ENCODE measurements at regions not wholly inside any gene's neighbourhood (a gene's known extent, or its start where the extent isn't known, plus 50 kb on each side); places are given as distances from the start of the nearest gene placed in this dataset.
A peak's percentile ranks its signal among the peaks of the same experiment; 100 is the strongest.

GRCh38 chr3:88918841-88919240 lies 188.6 kb upstream of the EPHA3 start:
- Histone ChIP-seq H3K27ac (ENCODE audit: low read depth, low read length) (peak overlapping the region; percentile 76), H3K27me3 (ENCODE audit: control insufficient read depth, insufficient read depth, low read length, poor library complexity, severe bottlenecking) (no peaks in the 10 kb centered on the region), H3K9ac (ENCODE audit: extremely low read depth, low read length, poor library complexity, severe bottlenecking) (no peak overlapping the region), H3K36me3 (ENCODE audit: control insufficient read depth, insufficient read depth, low read length) (no peaks in the 10 kb centered on the region), H3K4me3 (ENCODE audit: low read length) (no peak overlapping the region), H3K9me3 (ENCODE audit: control insufficient read depth, low read length) (no peaks in the 10 kb centered on the region), H3K4me1 (ENCODE audit: control insufficient read depth, insufficient read depth, low read length) (no peaks in the 10 kb centered on the region)
- Mint-ChIP-seq H3K4me3 (no peak overlapping the region), H3K27me3 (ENCODE audit: insufficient read depth) (no peaks in the 10 kb centered on the region), H3K36me3 (ENCODE audit: low read depth) (no peaks in the 10 kb centered on the region), H3K4me1 (peaks cover 8% of the 10 kb centered on the region), H3K27ac (no peak overlapping the region), H3K9me3 (no peaks in the 10 kb centered on the region)
- WGBS, 2 experiments (ENCODE audit: insufficient coverage in 1 of 2, insufficient read length in 1 of 2), result 92% methylated on average over 4 of the region's 4 CpGs; no CpG with 5 or more reads in 1 of the 2 experiments
- no peak for TF ChIP-seq CTCF (conservative IDR thresholded peaks at IDR 0.05)
- no peak for DNase-seq

GRCh38 chr3:88921986-88922385 lies 185.4 kb upstream of the EPHA3 start:
- H3K27ac ChIP-seq (ENCODE audit: low read depth, low read length), result no peak overlapping the region
- no peaks in the 10 kb centered on the region for H3K36me3 ChIP-seq (ENCODE audit: control insufficient read depth, insufficient read depth, low read length)
- H3K4me1 ChIP-seq (ENCODE audit: control insufficient read depth, insufficient read depth, low read length), result no peaks in the 10 kb centered on the region
- Mint-ChIP-seq H3K27ac (no peak overlapping the region), H3K9me3 (no peaks in the 10 kb centered on the region), H3K4me3 (no peak overlapping the region), H3K27me3 (ENCODE audit: insufficient read depth) (no peaks in the 10 kb centered on the region), H3K4me1 (peaks cover 8% of the 10 kb centered on the region), H3K36me3 (ENCODE audit: low read depth) (no peaks in the 10 kb centered on the region)
- H3K4me3 ChIP-seq (ENCODE audit: low read length), result no peak overlapping the region
- no peaks in the 10 kb centered on the region for H3K27me3 ChIP-seq (ENCODE audit: control insufficient read depth, insufficient read depth, low read length, poor library complexity, severe bottlenecking)
- no peak for DNase-seq
- no peak for TF ChIP-seq CTCF (conservative IDR thresholded peaks at IDR 0.05)
- 50 to 86% methylated on average over 1 to 2 of the region's 2 CpGs for WGBS, 2 experiments (ENCODE audit: insufficient coverage in 1 of 2, insufficient read length in 1 of 2)
- H3K9ac ChIP-seq (ENCODE audit: extremely low read depth, low read length, poor library complexity, severe bottlenecking), result no peak overlapping the region
- no peaks in the 10 kb centered on the region for H3K9me3 ChIP-seq (ENCODE audit: control insufficient read depth, low read length)

- H3K36me3 ChIP-seq (ENCODE audit: control insufficient read depth, insufficient read depth, low read length), result no peaks in the 10 kb centered on the region
- no peak overlapping the region for H3K4me3 ChIP-seq (ENCODE audit: low read length)
- Mint-ChIP-seq H3K27me3 (ENCODE audit: insufficient read depth) (no peaks in the 10 kb centered on the region), H3K27ac (no peak overlapping the region), H3K4me3 (no peak overlapping the region), H3K9me3 (no peaks in the 10 kb centered on the region), H3K36me3 (ENCODE audit: low read depth) (no peaks in the 10 kb centered on the region), H3K4me1 (peaks cover 1% of the 10 kb centered on the region)
- no peak for DNase-seq
- H3K9me3 ChIP-seq (ENCODE audit: control insufficient read depth, low read length), result no peaks in the 10 kb centered on the region
- H3K4me1 ChIP-seq (ENCODE audit: control insufficient read depth, insufficient read depth, low read length), result no peaks in the 10 kb centered on the region
- H3K27ac ChIP-seq (ENCODE audit: low read depth, low read length), result no peak overlapping the region
- no peaks in the 10 kb centered on the region for H3K27me3 ChIP-seq (ENCODE audit: control insufficient read depth, insufficient read depth, low read length, poor library complexity, severe bottlenecking)
- no peak overlapping the region for H3K9ac ChIP-seq (ENCODE audit: extremely low read depth, low read length, poor library complexity, severe bottlenecking)
- TF ChIP-seq CTCF (conservative IDR thresholded peaks at IDR 0.05), result no peak
Observed at GRCh38 chr3:88926221-88926620, 181.2 kb upstream of the EPHA3 start.

All from endodermal cell (in vitro differentiated cells).